IMR-90 (cell line): ENCODE measurements at regions not wholly inside any gene's neighbourhood (a gene's known extent, or its start where the extent isn't known, plus 50 kb on each side); places are given as distances from the start of the nearest gene placed in this dataset.

Experiments
- ATAC-seq: fragments of 200-7000 bp; cut with Tn5 transposase; 2 replicates; pipeline ENCODE4 v1.9.1; 2020; ENCODE audit warnings: low read depth, mild to moderate bottlenecking, moderate library complexity
- BruUV-seq: library from RNA; stranded (reverse); fragments of 400-500 nt; replicated peaks from 2 replicates; lab custom pipeline; 2021; lab: Mats Ljungman, UMichigan
- CTCF ChIA-PET: fragments of 300-600 bp; formaldehyde crosslinking; extraction: SDS; loops from one replicate; lab custom pipeline; 2021; ENCODE audit warnings: antibody characterized with exemption; lab: Yijun Ruan, JAX
- POLR2A ChIA-PET: fragments of 300-600 bp; sonication (Branson Sonifier 250); formaldehyde crosslinking; loops from one replicate; lab custom pipeline; 2022; ENCODE audit warnings: antibody characterized with exemption; ENCODE audit not compliant: unreplicated experiment; lab: Charles Lee
- DNase-seq: peaks from one replicate; pipeline ENCODE4 v3.0.0; 2013
- H2AFZ ChIP-seq: replicated peaks from 2 replicates; pipeline ENCODE3; 2013; ENCODE audit warnings: low read length, mild to moderate bottlenecking; ENCODE audit not compliant: poor library complexity
- H2AK5ac ChIP-seq: 2 replicates; pipeline ENCODE4 v1.6.1; 2013; ENCODE audit warnings: low read depth, low read length, inconsistent platforms
- H2AK9ac ChIP-seq: replicated peaks from 2 replicates; pipeline ENCODE3; 2013; ENCODE audit warnings: mild to moderate bottlenecking, low read depth, low read length, moderate library complexity; ENCODE audit not compliant: poor library complexity
- H2BK120ac ChIP-seq: 2 replicates; pipeline ENCODE4 v1.6.1; 2013; ENCODE audit warnings: low read depth, low read length, inconsistent platforms
- H2BK15ac ChIP-seq: 3 replicates; pipeline ENCODE4 v1.6.1; 2013; ENCODE audit warnings: low read depth, low read length, inconsistent platforms
- H2BK20ac ChIP-seq: 2 replicates; pipeline ENCODE4 v1.6.1; 2013; ENCODE audit warnings: low read depth, mild to moderate bottlenecking, inconsistent platforms, low read length, moderate library complexity
- H2BK5ac ChIP-seq: 2 replicates; pipeline ENCODE4 v1.6.1; 2013; ENCODE audit warnings: mild to moderate bottlenecking, low read depth, low read length, inconsistent platforms; ENCODE audit not compliant: poor library complexity, severe bottlenecking
- H3K14ac ChIP-seq: replicated peaks from 2 replicates; pipeline ENCODE4 v1.6.1; 2013; ENCODE audit warnings: low read depth, low read length, inconsistent platforms
- H3K18ac ChIP-seq: 2 replicates; pipeline ENCODE4 v1.6.1; 2013; ENCODE audit warnings: low read depth, low read length, control low read depth
- H3K23ac ChIP-seq: 2 replicates; pipeline ENCODE4 v1.6.1; 2013; ENCODE audit warnings: low read depth, low read length, inconsistent platforms
- H3K27ac ChIP-seq: 2 replicates; pipeline ENCODE4 v1.5.1; 2013; ENCODE audit warnings: mild to moderate bottlenecking, control low read depth, low read length; ENCODE audit not compliant: insufficient read depth
- H3K27me3 ChIP-seq: 2 replicates; pipeline ENCODE4 v1.6.1; 2013; ENCODE audit warnings: low read length; ENCODE audit not compliant: control insufficient read depth, insufficient read depth
- H3K36me3 ChIP-seq: 2 replicates; pipeline ENCODE4 v1.6.1; 2013; ENCODE audit warnings: low read length, mixed read lengths; ENCODE audit not compliant: control insufficient read depth, insufficient read depth
- H3K4ac ChIP-seq: 2 replicates; pipeline ENCODE4 v1.6.1; 2013; ENCODE audit warnings: low read depth, low read length, inconsistent platforms
- H3K4me1 ChIP-seq: 2 replicates; pipeline ENCODE4 v1.6.1; 2013; ENCODE audit warnings: low read length, mixed read lengths; ENCODE audit not compliant: control insufficient read depth, insufficient read depth
- H3K4me2 ChIP-seq: 2 replicates; pipeline ENCODE4 v1.6.1; 2013; ENCODE audit warnings: low read depth, mild to moderate bottlenecking, control low read depth, low read length, moderate library complexity
- H3K4me3 ChIP-seq: 2 replicates; pipeline ENCODE4 v1.5.1; 2013; ENCODE audit warnings: low read depth, mild to moderate bottlenecking, control low read depth, low read length, moderate library complexity; ENCODE audit not compliant: insufficient read depth
- H3K56ac ChIP-seq: 2 replicates; pipeline ENCODE4 v1.6.1; 2013; ENCODE audit warnings: low read length, inconsistent platforms; ENCODE audit not compliant: insufficient read depth; ENCODE audit errors: extremely low read depth
- H3K79me1 ChIP-seq, 2 experiments: 2 replicates each; pipeline ENCODE4 v1.6.1; 2013; ENCODE audit warnings: low read length in 2 of 2, inconsistent platforms in 1 of 2, low read depth in 1 of 2
- H3K9ac ChIP-seq: 2 replicates; pipeline ENCODE4 v1.6.1; 2013; ENCODE audit warnings: low read depth, low read length, control low read depth
- H3K9me1 ChIP-seq: 2 replicates; pipeline ENCODE4 v1.6.1; 2013; ENCODE audit warnings: low read length, inconsistent platforms; ENCODE audit not compliant: insufficient read depth
- H3K9me3 ChIP-seq: 2 replicates; pipeline ENCODE4 v1.6.1; 2013; ENCODE audit warnings: low read length; ENCODE audit not compliant: control insufficient read depth, insufficient read depth
- H4K20me1 ChIP-seq: 2 replicates; pipeline ENCODE4 v1.6.1; 2013; ENCODE audit warnings: low read length, inconsistent platforms; ENCODE audit not compliant: insufficient read depth
- H4K5ac ChIP-seq: 2 replicates; pipeline ENCODE4 v1.6.1; 2013; ENCODE audit warnings: mild to moderate bottlenecking, low read depth, low read length, control low read depth
- H4K8ac ChIP-seq, 2 experiments: 2 replicates each; pipeline ENCODE4 v1.6.1; 2013; ENCODE audit warnings: low read depth in 2 of 2, low read length in 2 of 2, control low read depth in 1 of 2, inconsistent platforms in 1 of 2
- H4K91ac ChIP-seq: 2 replicates; pipeline ENCODE4 v1.6.1; 2013; ENCODE audit warnings: low read depth, low read length, inconsistent platforms; ENCODE audit not compliant: insufficient read depth
- CHD1 ChIP-seq: IDR thresholded peaks from 2 replicates; pipeline ENCODE4 v1.6.1; 2012; ENCODE audit warnings: low read depth, low read length, improper control_type of control experiment
- ELK1 ChIP-seq: fragments of 150-350 bp; IDR thresholded peaks from 2 replicates; pipeline ENCODE4 v1.6.1; 2016; ENCODE audit warnings: low read depth, mild to moderate bottlenecking, low read length, moderate library complexity, borderline replicate concordance
- MAZ ChIP-seq: IDR thresholded peaks from 2 replicates; pipeline ENCODE4 v1.6.1; 2012; ENCODE audit warnings: low read depth, mild to moderate bottlenecking, low read length, improper control_type of control experiment, moderate library complexity, borderline replicate concordance
- MXI1 ChIP-seq: IDR thresholded peaks from 2 replicates; pipeline ENCODE4 v1.6.1; 2012; ENCODE audit warnings: low read depth, mild to moderate bottlenecking, low read length, moderate library complexity, borderline replicate concordance
- POLR2A ChIP-seq: IDR thresholded peaks from 2 replicates; pipeline ENCODE4 v1.6.1; 2012; ENCODE audit warnings: mild to moderate bottlenecking, low read depth, low read length
- RFX5 ChIP-seq: IDR thresholded peaks from 2 replicates; pipeline ENCODE4 v1.8.0; 2012; ENCODE audit warnings: low read depth, mild to moderate bottlenecking, low read length, moderate library complexity
- WGBS, 2 experiments: methylation state at CpG; one replicate each; pipeline versions ENCODE4 v1.1.5 to v1.1.7; 2013; ENCODE audit warnings: missing lambda C conversion rate in 2 of 2; ENCODE audit not compliant: insufficient read length in 1 of 2; ENCODE audit errors: extremely low coverage in 2 of 2; 5-methylcytosine and 5-hydroxymethylcytosine counted together
- dilution Hi-C: fragments of 300-500 bp; cut with HindIII; formaldehyde crosslinking; loops from one replicate; pipeline ENCODE4 v1.14.3; 2018; ENCODE audit warnings: low sequenced_read_pairs; ENCODE audit not compliant: unreplicated experiment
- in situ Hi-C: fragments of 300-500 bp; cut with MboI; formaldehyde crosslinking; loops from 3 replicates; pipeline ENCODE4 v1.14.3; 2019; ENCODE audit warnings: low sequenced_read_pairs, inconsistent platforms, mixed read lengths
- intact Hi-C: fragments of 100-400 bp; cut with micrococcal nuclease; formaldehyde crosslinking; loops from 2 replicates; pipeline ENCODE4 v1.10.0; 2022

- DNase-seq = peak; percentile 40
- dilution Hi-C loops (no loop called here), intact Hi-C loops (no loop called here), in situ Hi-C loops (no loop called here)
- H2AK9ac ChIP-seq = no peak overlapping the region
- H3K4me2 ChIP-seq = no peak overlapping the region
- H3K27ac ChIP-seq = no peak overlapping the region
- H2BK5ac ChIP-seq = no peak overlapping the region
- no peak for ATAC-seq
- peaks cover 1% of the 10 kb centered on the region; the same call in 1 of the 2 replicates for H3K4me1 ChIP-seq
- no peak overlapping the region for H2BK120ac ChIP-seq
- H2AK5ac ChIP-seq = no peak overlapping the region
- no peak overlapping the region for H3K9ac ChIP-seq
- no peaks in the 10 kb centered on the region for H3K79me1 ChIP-seq
- H2BK15ac ChIP-seq = no peak overlapping the region
- no peaks in the 10 kb centered on the region for H3K36me3 ChIP-seq
- H3K18ac ChIP-seq = no peak overlapping the region
- ChIA-PET CTCF (no interaction called here), POLR2A (no interaction called here)
- H2AFZ ChIP-seq = no peak overlapping the region
- no peak overlapping the region for H3K56ac ChIP-seq
- no peak overlapping the region for H2BK20ac ChIP-seq
- WGBS, 2 experiments = no CpG with 5 or more reads among the region's 6 CpGs
- H4K8ac ChIP-seq = no peak overlapping the region
- no peak overlapping the region for H3K14ac ChIP-seq
- H3K9me1 ChIP-seq = no peaks in the 10 kb centered on the region
- no peaks in the 10 kb centered on the region for H3K9me3 ChIP-seq
- H3K27me3 ChIP-seq = peaks cover 6% of the 10 kb centered on the region
- no TSS peak for BruUV-seq
- H4K5ac ChIP-seq = no peak overlapping the region
- no peak overlapping the region for H3K4me3 ChIP-seq
- no peak overlapping the region for H4K91ac ChIP-seq
- no peak overlapping the region for H3K4ac ChIP-seq
- H4K20me1 ChIP-seq = no peaks in the 10 kb centered on the region
- TF ChIP-seq MAZ = no peak
- TF ChIP-seq RFX5 = no peak
- no peak for TF ChIP-seq ELK1
- TF ChIP-seq CHD1 = no peak
- TF ChIP-seq POLR2A = no peak
- TF ChIP-seq MXI1 = no peak
- H3K23ac ChIP-seq = no peak overlapping the region
Measured at GRCh38 chr2:200089040-200089755, 133.8 kb downstream of the MAIP1 start.
